Upper lobe of left lung (tissue), 4 donors: ENCODE measurements at regions not wholly inside any gene's neighbourhood (a gene's known extent, or its start where the extent isn't known, plus 50 kb on each side); places are given as distances from the start of the nearest gene placed in this dataset.

ENCODE experiments used
- CTCF ChIP-seq, 6 experiments: fragments of 450-650 bp in 4 of 6; fragments of 200-600 bp in 2 of 6; sonication (generic) in 2 of 6; IDR thresholded peaks; one replicate each; pipeline ENCODE4 v1.5.1; 2016 to 2019; ENCODE audit warnings: antibody characterized with exemption in 6 of 6
- EP300 ChIP-seq, 4 donors: sonication (generic); formaldehyde crosslinking; IDR thresholded peaks; one replicate each; pipeline ENCODE4 v1.5.1; 2017; ENCODE audit warnings: antibody characterized with exemption in 4 of 4, control low read depth in 2 of 4
- POLR2A ChIP-seq, 4 donors: fragments of 450-650 bp; IDR thresholded peaks; one replicate each; pipeline ENCODE4 v1.5.1; 2016 to 2017; ENCODE audit warnings: antibody characterized with exemption in 4 of 4, mild to moderate bottlenecking in 2 of 4

- TF ChIP-seq CTCF (IDR thresholded peaks at IDR 0.05) (no peak), EP300 (IDR thresholded peaks at IDR 0.05) (no peak), POLR2A (IDR thresholded peaks at IDR 0.05) (no peak)
Observed at GRCh38 chr19:28400953-28401671, 811.8 kb downstream of the UQCRFS1 start.
